ENCODE measurements at regions not wholly inside any gene's neighbourhood (a gene's known extent, or its start where the extent isn't known, plus 50 kb on each side); places are given as distances from the start of the nearest gene placed in this dataset.

GRCh38 chr2:17429130-17429529 is 89.1 kb downstream of the RAD51AP2 start:
- TF ChIP-seq CTCF (IDR thresholded peaks at IDR 0.05; ENCODE audit: low read depth, low read length) (no peak), POLR2A (IDR thresholded peaks at IDR 0.05; ENCODE audit: extremely low read depth, insufficient read length) (no peak)
